GM12878 (cell line): ENCODE measurements at regions not wholly inside any gene's neighbourhood (a gene's known extent, or its start where the extent isn't known, plus 50 kb on each side); places are given as distances from the start of the nearest gene placed in this dataset.

Experiments
- ATAC-seq: fragments of 200-7000 bp; cut with Tn5 transposase; 3 replicates; pipeline ENCODE4 v1.9.1; 2020; ENCODE audit warnings: mild to moderate bottlenecking, moderate library complexity
- BruUV-seq: library from RNA; stranded (reverse); fragments of 400-500 nt; replicated peaks from 2 replicates; lab custom pipeline; 2021; lab: Mats Ljungman, UMichigan
- CTCF ChIA-PET: fragments of 300-600 bp; sonication (Branson Sonifier 250); formaldehyde crosslinking; extraction: SDS; loops from one replicate; lab custom pipeline; 2021; ENCODE audit warnings: inconsistent platforms; lab: Yijun Ruan, JAX
- POLR2A ChIA-PET: fragments of 350-600 bp; formaldehyde crosslinking; extraction: SDS; loops from one replicate; lab custom pipeline; 2021; ENCODE audit warnings: inconsistent platforms; lab: Charles Lee
- RAD21 ChIA-PET: fragments of 300-600 bp; sonication (Branson Sonifier 250); formaldehyde crosslinking; loops from one replicate; lab custom pipeline; 2023; ENCODE audit warnings: antibody characterized with exemption; ENCODE audit not compliant: unreplicated experiment; lab: Charles Lee
- SMC1A ChIA-PET: fragments of 300-600 bp; sonication (Branson Sonifier 250); formaldehyde crosslinking; loops from one replicate; lab custom pipeline; 2023; ENCODE audit not compliant: unreplicated experiment, uncharacterized antibody; lab: Charles Lee
- DNase-seq: peaks from one replicate; pipeline ENCODE4 v3.0.0-alpha.2; 2011; ENCODE audit warnings: low read depth, low spot score
- FAIRE-seq: peaks from 3 replicates; lab custom pipeline; 2011; peaks lifted over from hg19 to GRCh38; lab: Jason Lieb, UNC
- H2AFZ ChIP-seq: 2 replicates; pipeline ENCODE4 v1.6.0; 2011; ENCODE audit warnings: low read depth, low read length, control low read depth; ENCODE audit not compliant: control insufficient read depth
- H3K27ac ChIP-seq: 2 replicates; pipeline ENCODE4 v1.5.1; 2011; ENCODE audit warnings: control low read depth; ENCODE audit not compliant: control insufficient read depth, insufficient read depth
- H3K27me3 ChIP-seq, 2 experiments: replicated peaks in 1 of 2; 2 replicates each; pipeline versions ENCODE4 v1.6.0 to v1.6.1; 2011; ENCODE audit warnings: low read length in 1 of 2; ENCODE audit not compliant: control insufficient read depth in 2 of 2, insufficient read depth in 2 of 2
- H3K36me3 ChIP-seq, 2 experiments: 2 replicates each; pipeline ENCODE4 v1.5.1; 2011; ENCODE audit warnings: low read length in 1 of 2; ENCODE audit not compliant: control insufficient read depth in 2 of 2, insufficient read depth in 2 of 2
- H3K4me1 ChIP-seq: 2 replicates; pipeline ENCODE4 v1.6.1; 2011; ENCODE audit warnings: mild to moderate bottlenecking, low read length, moderate library complexity, mixed read lengths; ENCODE audit not compliant: control insufficient read depth, insufficient read depth
- H3K4me2 ChIP-seq: 2 replicates; pipeline ENCODE4 v1.6.0; 2011; ENCODE audit warnings: control low read depth; ENCODE audit not compliant: control insufficient read depth, insufficient read depth
- H3K4me3 ChIP-seq: fragments of 200-600 bp; sonication (generic); 2 replicates; pipeline ENCODE4 v1.5.1; 2016
- H3K79me2 ChIP-seq: 2 replicates; pipeline ENCODE4 v1.6.0; 2011; ENCODE audit warnings: low read length; ENCODE audit not compliant: control insufficient read depth, insufficient read depth
- H3K9ac ChIP-seq: 2 replicates; pipeline ENCODE4 v1.8.0; 2011; ENCODE audit warnings: low read length, control low read depth, mixed read lengths; ENCODE audit not compliant: control insufficient read depth, insufficient read depth
- H3K9me3 ChIP-seq: replicated peaks from 3 replicates; pipeline ENCODE4 v1.5.1; 2011; ENCODE audit warnings: mild to moderate bottlenecking, low read length; ENCODE audit not compliant: control insufficient read depth, insufficient read depth
- H4K20me1 ChIP-seq: 2 replicates; pipeline ENCODE4 v1.6.0; 2011; ENCODE audit not compliant: control insufficient read depth, insufficient read depth
- CBX3 ChIP-seq: fragments of 200-600 bp; sonication (generic); IDR thresholded peaks from 2 replicates; pipeline ENCODE4 v1.6.1; 2016; ENCODE audit warnings: low read depth, borderline replicate concordance
- E2F8 ChIP-seq: fragments of 450-650 bp; IDR thresholded peaks from 2 replicates; pipeline ENCODE4 v1.6.1; 2018; ENCODE audit warnings: mild to moderate bottlenecking, low read depth, moderate library complexity; ENCODE audit not compliant: partially characterized antibody
- GABPA ChIP-seq: IDR thresholded peaks from 2 replicates; pipeline ENCODE4 v1.6.1; 2014; ENCODE audit warnings: antibody characterized with exemption, low read depth, mild to moderate bottlenecking, inconsistent platforms
- HDGF ChIP-seq: fragments of 450-650 bp; IDR thresholded peaks from 2 replicates; pipeline ENCODE4 v1.6.1; 2016; ENCODE audit warnings: antibody characterized with exemption
- KAT2A ChIP-seq: conservative IDR thresholded peaks from 2 replicates; pipeline ENCODE4 v1.6.1; 2011; ENCODE audit warnings: low read depth, low read length; ENCODE audit not compliant: control insufficient read depth
- SMARCA5 ChIP-seq: fragments of 450-650 bp; IDR thresholded peaks from 2 replicates; pipeline ENCODE4 v1.6.1; 2017; ENCODE audit warnings: mild to moderate bottlenecking
- ZBTB11 ChIP-seq: fragments of 450-650 bp; formaldehyde crosslinking; IDR thresholded peaks from 2 replicates; pipeline ENCODE4 v1.5.0; 2022; ENCODE audit warnings: mild to moderate bottlenecking, missing genetic modification characterization
- ZNF622 ChIP-seq: fragments of 450-650 bp; IDR thresholded peaks from 2 replicates; pipeline ENCODE4 v1.6.1; 2017; ENCODE audit warnings: mild to moderate bottlenecking, inconsistent platforms
- WGBS: methylation state at CpG from one replicate; pipeline ENCODE4 v1.1.6; 2016; ENCODE audit warnings: low lambda C conversion rate; ENCODE audit not compliant: insufficient replicate concordance, insufficient coverage; ENCODE audit errors: missing lambda C conversion rate; 5-methylcytosine and 5-hydroxymethylcytosine counted together
- in situ Hi-C: fragments of 300-500 bp; cut with MboI; formaldehyde crosslinking; loops from 9 replicates; pipeline ENCODE4 v1.14.3; 2018; ENCODE audit warnings: mixed read lengths
- intact Hi-C: fragments of 100-400 bp; cut with micrococcal nuclease; formaldehyde crosslinking; loops from one replicate; pipeline ENCODE4 v1.14.2; 2022; ENCODE audit not compliant: unreplicated experiment

- no peak for TF ChIP-seq GABPA
- no peak for TF ChIP-seq HDGF
- TF ChIP-seq SMARCA5, result no peak
- no peak for TF ChIP-seq ZNF622
- no peak for TF ChIP-seq CBX3
- no peak for TF ChIP-seq KAT2A
- TF ChIP-seq, all 136 proteins: peak for 0
- ChIA-PET CTCF (interaction anchor here (0.7 to 1.4 kb wide), 2 partner anchors 40 to 276 kb away, joined by 3 read pairs; no protein-coding TSS in a partner anchor), RAD21 (no interaction called here), POLR2A (no interaction called here), SMC1A (no interaction called here)
- Histone ChIP-seq H3K27ac (no peak overlapping the region), H3K4me2 (no peak overlapping the region), H3K4me1 (no peaks in the 10 kb centered on the region), H3K9ac (no peak overlapping the region), H3K27me3 (no peaks in the 10 kb centered on the region), H3K9me3 (no peaks in the 10 kb centered on the region), H2AFZ (no peak overlapping the region), H3K4me3 (no peak overlapping the region), H3K36me3 (no peaks in the 10 kb centered on the region), H3K79me2 (no peaks in the 10 kb centered on the region), H4K20me1 (no peaks in the 10 kb centered on the region)
- DNase-seq (no peak), FAIRE-seq (no peak), ATAC-seq (no peak)
- no TSS peak for BruUV-seq
- intact Hi-C loops (no loop called here), in situ Hi-C loops (no loop called here)
- 20% methylated on average over 2 of the region's 2 CpGs for WGBS
Measured at GRCh38 chr14:38758661-38759060, 344.4 kb downstream of the SEC23A start.

GRCh38 chr14:38755036-38755435 is 348.0 kb downstream of the SEC23A start:
- Histone ChIP-seq H3K27ac (no peak overlapping the region), H3K36me3 (no peaks in the 10 kb centered on the region), H3K9ac (no peak overlapping the region), H3K4me1 (no peaks in the 10 kb centered on the region), H3K79me2 (no peaks in the 10 kb centered on the region), H3K4me2 (no peak overlapping the region), H3K27me3 (no peaks in the 10 kb centered on the region), H4K20me1 (no peaks in the 10 kb centered on the region), H2AFZ (no peak overlapping the region), H3K9me3 (no peaks in the 10 kb centered on the region), H3K4me3 (no peak overlapping the region)
- POLR2A ChIA-PET, result no interaction called here
- ATAC-seq (no peak), DNase-seq (no peak), FAIRE-seq (no peak)
- BruUV-seq, result no TSS peak
- intact Hi-C loops (no loop called here), in situ Hi-C loops (no loop called here)
- RAD21 ChIA-PET, result no interaction called here
- WGBS, result 66% methylated on average over 3 of the region's 3 CpGs
- SMC1A ChIA-PET, result no interaction called here
- CTCF ChIA-PET, result no interaction called here
- TF ChIP-seq ZBTB11 (CRISPR knock-in tag), result no peak
- TF ChIP-seq E2F8, result no peak
